NCI-H510A treated with DMSO at 0.1 percent for 48 hours (cell line): ENCODE measurements at regions not wholly inside any gene's neighbourhood (a gene's known extent, or its start where the extent isn't known, plus 50 kb on each side); places are given as distances from the start of the nearest gene placed in this dataset.
"Not testable (repeated sequence)": the region's sequence is repeated elsewhere in the genome, so short reads cannot be mapped to it uniquely, and the experiment has no call there.

Experiments
- DNase-seq: peaks from one replicate; lab custom pipeline; 2025; lab: John Stamatoyannopoulos, UW

DNA sequence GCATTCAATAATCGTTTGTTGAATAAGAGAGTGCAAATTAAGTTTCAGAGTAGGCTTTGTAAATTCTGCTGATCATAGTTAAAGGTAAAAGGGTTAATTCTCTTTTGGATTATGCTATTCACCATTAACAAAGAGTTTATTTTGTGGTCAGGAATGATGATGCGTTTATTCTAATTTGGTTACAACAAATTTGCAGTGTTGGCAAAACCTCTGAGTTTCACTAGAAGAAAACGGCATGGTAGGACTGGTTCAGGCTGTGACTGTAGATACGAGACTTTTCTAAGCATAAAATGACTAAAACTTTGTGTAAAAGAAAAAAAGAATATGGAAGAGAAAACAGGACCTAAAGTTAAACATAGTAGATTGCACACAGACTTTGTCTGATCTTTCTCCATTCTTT, 234.7 kb downstream of the TLR4 start:
- no peak for DNase-seq

DNA sequence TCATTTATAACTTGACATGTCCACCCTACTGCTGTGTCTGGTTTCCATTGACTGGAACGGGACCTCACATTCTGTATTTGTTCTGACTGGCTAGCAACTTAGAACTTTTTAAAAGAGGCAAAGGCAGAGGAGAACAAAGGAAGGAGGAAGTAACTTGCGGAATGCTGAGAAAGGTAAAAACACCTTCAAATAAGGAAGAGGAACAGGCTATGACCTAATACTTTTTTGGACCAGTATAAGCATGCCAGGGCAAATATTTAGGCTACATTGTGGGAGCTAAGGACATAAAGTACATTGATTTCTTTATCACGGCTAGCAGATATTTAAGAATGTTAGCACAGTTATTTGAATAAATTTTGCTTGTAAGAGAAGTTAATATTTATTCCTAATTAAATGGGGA, 240.5 kb downstream of the TLR4 start:
- not testable (repeated sequence) for DNase-seq

DNA sequence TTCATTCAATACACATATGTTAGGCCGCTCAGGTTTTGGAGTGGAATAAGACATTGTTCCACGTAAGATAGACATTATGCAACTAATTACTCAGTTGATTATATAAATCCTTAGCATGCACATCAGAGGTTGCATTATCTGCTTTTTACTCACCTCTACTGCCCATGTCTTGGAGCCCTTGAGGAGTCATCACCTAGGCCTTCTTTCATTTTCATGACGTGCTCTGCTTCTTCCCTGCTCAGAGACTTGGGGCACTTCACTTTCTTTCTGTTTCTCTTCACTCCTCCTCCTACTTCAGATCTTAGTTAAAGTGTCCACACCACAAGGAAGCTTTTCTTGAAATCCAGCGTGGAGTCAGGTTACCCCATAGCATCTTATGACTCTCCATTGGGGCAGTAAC, 241.1 kb downstream of the TLR4 start:
- DNase-seq, result no peak

DNA sequence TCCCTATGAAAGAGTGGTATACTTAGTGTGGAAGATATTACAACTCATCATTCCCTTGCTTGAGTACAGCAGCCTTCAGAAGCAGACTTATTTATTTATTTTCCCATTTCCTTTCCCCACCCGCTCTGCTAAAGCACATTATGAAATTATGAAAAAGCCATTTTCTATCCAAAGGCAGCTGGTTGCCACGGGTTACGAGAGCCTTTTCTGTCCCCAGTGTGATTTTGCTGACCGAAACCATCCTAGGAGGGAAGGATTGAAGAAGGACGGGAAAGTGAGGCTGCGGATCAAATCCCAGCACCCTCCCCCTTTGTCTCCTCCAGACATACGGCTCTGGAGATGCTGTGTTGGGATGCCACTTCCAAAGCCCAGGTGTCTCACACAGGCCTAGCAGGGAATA, 246.9 kb downstream of the TLR4 start:
- no peak for DNase-seq

DNA sequence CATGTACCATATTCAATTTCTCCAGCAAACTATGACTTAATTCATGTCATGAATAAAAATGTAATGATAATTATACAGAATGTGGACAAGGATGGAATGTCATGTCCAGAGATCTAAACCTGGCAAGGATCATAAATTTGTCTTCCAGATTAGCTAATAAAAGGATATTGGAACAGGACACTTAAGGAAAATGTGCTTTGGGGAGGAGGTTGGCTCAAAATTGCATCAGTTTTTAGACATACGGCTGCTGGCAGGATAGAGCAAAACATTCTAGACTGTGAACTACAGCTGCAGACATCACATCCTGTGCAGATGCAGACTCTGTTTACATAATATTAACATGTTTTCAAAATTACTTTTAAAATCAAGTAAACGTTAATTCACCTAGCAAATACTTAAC, 248.4 kb downstream of the TLR4 start:
- no peak for DNase-seq

DNA sequence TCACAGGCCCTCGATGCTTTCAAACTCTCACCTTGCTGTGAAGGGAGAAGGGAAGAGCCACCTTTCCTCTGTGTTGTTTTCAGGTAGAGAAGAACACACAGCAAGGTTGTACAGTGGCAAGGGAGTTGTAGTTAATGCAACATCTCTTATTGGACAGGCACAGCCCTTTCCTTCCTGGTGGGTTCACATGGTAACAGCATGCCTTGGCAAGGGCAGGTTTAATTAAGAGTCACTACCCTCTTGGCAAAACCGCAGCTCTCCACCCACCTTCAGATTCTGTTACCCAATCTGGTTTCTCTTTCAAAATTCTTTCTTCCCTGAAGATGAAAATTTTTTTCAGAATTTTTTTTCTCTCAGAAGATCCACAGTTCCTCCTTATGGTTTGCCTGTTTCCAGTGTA, 253.1 kb downstream of the TLR4 start:
- no peak for DNase-seq

DNA sequence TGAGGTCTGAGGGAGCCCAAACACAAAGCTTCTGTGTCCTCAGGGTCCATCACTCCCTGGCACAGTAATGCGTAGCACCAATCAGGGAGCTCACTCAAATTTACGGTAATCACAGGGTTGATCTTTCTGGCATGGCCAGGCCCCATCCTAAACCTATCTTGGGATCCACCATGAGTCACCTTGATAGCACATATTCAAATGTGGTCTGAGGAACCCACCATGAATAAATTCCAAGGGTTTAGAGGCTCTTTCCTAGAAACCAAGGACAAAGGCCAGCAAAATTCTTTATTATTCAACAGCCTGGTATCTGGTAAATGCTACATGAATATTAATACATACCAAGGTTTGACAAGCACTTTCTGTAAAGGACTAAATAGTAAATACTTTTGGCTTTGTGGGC, 254.5 kb downstream of the TLR4 start:
- DNase-seq, result no peak

DNA sequence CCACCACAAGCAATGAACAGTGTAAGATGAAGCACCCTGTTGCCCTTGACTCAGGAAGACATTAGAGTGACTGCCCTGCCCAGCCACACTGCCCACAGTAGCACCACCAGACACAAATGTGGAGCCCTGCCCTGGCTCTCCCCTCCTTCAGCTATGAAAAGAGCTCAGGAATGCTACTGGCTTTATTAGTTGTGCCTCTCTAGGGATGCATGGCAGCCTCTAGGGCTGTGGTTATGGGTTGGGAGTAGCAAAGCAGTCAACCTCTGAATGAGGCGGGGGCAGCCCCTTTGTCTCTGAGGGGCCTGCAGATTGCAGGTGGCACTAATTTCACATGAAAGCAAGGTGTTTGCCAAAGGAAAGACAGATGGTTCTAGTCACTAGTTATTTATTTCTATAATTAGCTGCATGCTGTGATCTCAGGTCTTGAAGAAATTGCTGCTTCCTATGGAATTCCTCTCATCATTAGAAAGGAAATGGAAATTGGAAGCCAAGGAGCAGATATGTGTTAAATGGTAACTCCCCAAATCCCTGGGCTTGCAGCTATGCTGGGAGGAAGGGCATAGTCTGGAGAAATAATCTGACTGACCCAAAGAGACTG, 259.4 kb downstream of the TLR4 start:
- no peak for DNase-seq

DNA sequence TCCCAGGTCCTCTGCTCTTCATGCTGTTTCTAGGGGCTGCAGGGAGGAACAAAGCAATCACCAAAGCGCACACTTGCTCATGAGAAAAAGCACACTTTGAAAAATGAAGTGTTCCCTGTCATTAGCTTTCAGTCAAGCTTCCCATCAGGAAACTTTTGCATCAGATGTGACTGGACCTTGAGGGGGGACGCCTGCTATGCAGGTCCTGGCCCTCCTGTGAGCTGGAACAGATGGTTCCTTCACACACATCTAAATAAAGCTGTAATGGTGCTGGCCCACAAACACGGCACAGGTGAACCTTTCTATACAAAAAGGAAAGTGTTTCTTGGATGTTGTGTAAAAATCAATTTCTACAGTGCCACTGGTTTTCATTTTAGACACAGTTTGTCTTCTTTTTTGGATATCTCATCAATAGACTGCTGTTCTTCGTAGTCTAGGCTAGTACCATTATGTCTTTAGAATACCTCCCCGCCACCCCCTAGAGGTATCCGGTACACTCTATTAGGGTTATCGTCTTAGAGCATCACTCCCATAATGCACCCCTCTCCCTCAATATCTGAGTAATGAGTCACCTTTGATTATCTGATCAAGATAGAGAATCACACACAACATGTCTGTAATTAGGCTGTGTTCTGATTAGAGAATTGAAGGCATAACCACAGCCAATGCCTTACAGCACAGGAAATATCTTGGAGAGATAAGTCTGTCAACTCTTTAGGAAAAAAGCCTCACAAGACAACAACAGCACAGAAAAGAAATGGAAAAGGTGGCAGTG, 266.3 kb downstream of the TLR4 start:
- no peak for DNase-seq

DNA sequence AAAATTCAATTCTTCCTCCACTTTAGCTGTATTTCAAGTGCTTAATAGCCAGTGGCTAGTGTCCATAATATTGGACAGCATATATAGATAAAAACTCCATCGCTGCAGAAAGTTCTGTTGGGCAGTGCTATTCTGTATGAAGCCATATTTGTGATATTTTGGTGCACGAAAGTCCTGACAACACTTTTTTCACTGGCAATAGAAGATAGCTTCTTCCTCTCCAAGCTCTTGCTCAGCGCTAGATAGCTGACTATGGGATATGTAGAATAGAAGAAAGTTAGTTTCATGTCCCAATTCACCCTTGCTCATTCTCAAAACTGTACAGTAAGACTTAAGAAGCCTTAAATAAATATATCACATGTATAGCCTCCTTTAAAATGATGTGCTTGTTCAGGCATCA, 269.9 kb downstream of the TLR4 start:
- DNase-seq, result no peak

DNA sequence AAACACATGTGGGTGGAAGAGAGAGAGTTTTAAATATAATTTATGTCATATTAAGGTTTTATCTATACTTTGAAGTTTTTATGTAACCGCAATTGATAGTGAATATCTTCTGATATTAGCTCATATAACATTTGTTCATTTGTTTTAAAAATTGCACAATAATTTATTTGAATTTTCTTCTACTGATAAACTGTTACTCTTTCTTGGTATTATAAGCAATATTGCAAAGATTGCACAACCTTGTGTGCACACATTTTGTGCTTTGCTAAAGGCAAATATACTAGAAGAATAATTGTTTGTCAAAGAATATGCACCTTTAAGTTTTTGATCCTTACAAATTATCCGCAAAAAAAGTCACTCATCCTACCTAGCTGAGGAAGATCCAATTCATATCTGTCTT, 275.7 kb downstream of the TLR4 start:
- DNase-seq, result no peak

DNA sequence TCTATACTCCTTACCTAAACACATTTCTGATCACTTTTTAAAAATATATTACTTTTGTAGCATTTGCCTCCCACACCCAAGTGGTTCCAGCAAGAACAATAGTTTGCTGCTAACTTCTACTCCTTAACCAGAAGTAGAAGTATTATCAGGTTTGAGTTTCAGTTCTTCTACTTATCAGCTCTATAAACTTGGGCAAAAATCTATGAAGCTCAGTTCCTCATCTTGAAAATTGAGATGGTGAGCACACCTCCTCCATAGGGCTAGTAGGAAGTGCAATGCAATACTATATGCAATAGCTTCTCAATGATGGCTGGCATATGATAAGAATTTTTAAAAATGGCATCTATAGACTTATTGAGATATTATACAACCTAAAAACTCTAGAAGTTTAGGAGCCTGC, 283.7 kb downstream of the TLR4 start:
- DNase-seq, result no peak

DNA sequence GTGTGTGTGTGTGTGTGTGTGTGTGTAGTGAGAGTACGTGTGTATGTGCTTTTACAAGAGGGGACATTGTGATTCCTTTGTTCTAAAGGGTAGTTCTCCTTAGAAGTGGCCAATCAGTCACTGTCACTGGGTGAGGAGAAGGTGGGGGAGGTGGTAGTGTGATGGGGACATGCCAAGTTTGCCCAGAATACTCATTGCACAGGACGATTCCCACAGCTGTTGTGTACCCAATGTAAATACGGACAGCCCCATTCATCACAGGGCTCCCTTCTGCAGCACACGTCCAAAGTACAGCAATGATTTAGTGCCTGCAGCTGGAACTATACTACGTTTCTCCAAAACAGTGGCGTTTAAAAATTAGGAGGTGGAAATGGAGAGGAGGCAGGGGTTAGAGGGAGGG, 287.8 kb downstream of the TLR4 start:
- DNase-seq, result peak; percentile 34

DNA sequence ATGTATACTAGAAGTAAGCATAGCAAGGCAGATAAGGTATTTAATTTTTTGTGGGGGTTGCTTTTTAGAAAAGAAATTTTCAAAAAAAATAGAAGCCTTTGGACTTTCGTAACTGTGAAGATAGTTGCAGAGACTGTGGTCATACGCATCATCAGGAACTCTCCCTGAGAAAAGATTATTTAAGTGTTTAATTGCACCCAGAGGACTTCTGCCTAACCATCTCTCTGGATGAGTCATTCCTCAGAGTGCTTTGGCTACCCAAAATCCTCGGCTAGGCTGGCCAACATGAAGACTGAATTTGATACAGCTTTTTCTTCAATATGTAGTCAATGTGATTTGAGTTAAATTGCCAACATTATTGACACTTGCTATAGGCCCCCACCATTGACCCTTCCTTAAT, 296.4 kb downstream of the TLR4 start:
- no peak for DNase-seq

DNA sequence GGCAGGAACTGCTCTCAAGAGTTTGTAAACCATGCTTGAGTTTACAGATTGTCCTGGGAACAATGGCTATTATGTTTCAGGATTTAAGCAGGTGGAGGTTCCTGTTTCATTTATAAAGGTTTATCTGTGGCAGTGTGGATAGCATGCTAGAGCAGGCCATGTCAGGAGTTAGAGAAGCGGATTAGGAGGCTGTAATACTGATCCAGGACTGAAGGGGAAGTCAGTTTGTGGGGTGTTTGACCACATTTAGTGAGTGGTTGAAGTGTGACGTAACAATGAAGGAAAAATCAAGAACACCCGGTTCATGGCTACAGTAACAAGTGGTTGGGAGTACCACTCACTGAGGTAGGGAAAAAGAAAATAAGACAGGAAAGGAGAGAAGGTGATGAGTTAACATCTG, 299.0 kb downstream of the TLR4 start:
- no peak for DNase-seq

DNA sequence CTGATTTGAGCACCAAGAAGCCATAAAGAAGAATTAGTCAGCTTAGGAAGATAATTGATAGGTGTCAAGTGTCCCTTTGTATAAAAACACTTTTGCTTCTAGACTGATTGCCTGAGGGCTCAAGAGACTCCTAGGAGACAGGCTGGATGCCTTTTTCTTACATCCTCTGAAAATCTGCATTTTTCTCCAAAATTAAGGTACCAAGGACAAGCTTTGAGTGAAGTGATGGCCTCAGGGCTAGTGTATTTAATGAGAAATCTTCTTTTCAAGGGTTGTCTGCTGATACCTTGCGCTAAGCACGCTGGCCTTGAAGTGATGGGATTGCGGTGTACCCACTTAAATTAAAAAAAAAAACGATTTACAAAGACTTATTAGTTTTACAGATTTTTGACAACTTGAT, 304.0 kb downstream of the TLR4 start:
- no peak for DNase-seq

DNA sequence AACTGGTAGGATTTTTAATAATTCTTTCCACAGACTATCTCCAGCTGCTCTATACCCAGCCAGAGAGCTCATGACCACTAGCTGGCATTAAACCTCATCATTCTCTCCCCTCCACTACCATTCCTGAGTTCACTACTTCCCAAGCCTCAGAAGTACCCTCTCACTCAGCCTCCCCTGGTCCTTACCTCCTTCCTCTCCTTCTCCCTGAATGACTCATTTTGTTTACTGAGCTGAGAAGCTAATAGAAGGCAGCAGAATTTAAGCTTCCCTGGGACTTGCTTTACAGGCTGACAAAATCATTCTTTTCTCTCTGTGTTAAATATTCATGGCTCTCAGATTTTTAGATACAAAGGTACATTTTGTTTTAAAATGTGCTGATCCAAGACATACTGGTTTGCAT, 305.4 kb downstream of the TLR4 start:
- DNase-seq, result no peak

DNA sequence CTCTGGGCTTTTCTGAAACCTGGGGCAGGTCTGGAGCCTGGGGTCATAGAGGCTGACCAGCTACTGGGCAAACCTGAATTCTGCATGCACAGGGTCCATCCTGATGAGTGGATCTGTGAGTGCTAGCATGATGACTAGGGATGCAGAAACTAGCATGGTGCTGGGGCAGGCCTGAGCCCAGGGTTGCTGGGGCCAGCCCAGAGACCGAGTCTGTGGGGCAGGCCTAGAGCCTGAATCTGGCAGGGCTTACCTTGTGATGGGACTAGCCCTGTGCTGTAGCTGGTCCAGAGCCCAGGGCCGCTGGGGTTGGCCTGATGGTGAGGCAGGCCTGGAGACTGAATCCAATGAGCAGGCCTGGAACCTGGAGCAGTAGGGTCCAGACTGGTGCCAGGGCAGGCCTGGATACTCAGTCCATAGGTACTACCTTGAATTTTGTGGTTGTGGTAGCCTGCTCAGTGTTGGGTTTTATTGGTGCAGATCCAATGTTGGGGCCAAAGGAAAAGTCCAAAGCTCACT, 313.5 kb downstream of the TLR4 start:
- DNase-seq, result no peak

DNA sequence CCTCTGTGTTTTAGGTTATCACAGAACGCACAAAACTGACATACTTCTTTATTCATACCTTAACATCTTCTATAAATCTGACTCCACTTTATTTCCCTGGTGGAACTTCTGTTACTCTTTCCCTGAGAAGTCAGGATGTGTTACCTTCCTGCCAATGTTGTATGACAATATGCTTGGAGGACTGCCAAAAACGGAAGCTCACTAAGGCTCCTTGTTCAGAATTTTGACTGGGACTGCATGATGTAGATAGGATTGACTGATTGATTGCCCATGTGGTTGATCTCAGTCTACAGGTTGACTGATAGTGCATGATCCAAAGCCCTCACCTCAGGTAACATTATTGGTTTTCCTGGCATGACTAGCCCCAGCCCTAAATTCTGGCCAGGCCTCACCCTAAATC, 319.4 kb downstream of the TLR4 start:
- DNase-seq, result no peak

DNA sequence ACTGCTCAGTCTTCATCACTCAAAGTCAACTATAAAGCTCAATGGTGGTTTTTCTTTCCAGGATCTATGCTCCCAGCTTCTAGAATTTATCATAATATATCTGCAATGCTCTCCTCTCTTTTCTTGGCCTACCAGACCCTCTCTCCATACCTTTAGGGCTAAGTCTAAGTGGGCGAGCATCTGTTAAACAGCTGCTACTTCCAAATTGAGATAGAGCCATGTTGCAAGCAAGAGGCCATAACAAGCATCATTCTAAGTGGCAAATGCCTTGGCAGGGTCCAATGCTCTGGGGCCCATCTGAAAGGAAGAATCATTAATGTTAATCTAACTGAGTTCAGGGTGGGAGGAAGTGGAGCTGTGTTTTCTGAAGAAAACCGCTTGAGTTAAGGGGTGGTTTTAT, 324.0 kb downstream of the TLR4 start:
- no peak for DNase-seq

DNA sequence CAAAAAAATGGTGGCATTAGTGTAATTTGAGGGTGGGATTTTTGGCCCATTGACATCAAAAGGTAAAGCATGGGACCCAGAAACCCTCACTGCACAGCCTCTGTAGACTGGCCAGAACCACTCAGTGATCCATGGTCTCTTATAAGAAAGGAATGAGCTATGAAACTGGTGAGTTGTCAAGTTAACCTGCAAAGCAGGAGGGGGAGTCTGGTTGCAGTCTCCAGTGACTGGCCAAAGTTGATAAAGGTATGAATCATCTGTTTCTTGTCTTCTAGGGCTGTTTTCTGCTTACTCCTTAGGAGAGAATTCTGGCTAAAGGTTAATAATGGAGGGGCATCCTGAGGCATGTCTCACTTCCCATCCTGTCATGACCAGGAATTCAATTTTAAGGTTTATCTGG, 325.2 kb downstream of the TLR4 start:
- no peak for DNase-seq

DNA sequence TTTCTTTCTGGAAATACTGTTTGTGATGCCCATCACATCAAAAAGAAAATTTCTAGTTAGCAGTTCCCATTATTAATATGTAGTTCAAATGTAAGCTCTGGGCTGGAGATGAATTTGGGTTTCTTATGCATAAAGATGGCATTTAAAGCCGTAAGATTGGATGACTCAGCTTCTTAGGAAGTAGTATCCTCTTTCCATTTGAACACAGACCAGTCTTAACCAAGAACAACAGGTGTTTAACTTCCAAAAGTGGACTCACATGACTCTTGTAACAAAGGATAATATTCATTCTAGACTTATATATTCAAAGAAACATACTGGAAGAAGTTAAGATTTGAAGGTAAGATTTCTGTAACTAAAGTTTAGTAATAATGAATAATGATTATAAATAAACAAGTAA, 330.5 kb downstream of the TLR4 start:
- no peak for DNase-seq

DNA sequence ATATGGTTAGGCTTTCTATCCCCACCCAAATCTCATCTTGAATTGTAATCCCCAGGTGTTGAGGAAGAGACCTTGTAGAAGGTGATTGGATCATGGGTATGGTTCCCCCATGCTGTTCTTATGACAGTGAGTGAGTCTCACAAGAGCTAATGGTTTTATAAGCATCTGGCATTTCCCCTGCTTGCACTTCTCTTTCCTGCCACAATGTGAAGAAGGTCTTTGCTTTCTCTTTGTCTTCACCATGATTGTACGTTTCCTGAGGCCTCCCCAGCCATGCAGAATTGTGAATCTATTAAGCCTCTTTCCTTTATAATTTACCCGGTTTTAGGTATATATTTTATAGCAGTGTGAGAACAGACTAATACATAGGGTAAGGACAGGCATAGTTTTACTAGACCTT, 334.5 kb downstream of the TLR4 start:
- peak; percentile 6 for DNase-seq

DNA sequence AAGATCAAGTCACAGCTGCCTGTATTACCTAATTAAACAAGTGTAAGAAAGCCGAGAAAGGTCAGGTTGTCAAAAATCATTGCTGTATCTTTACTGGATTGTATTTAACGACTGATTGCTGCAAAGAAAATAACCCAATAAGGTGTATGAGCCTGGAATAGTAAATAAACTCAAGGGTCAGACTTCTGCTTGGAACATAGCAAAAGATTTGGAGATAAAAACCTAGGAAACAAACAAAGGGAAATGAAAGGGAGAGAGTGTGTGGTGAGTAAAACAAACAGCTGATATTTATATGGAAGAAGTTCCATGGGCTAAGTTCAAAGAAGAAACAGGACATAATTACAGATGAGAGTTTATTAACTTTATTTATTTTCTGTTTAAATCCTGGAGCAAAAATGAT, 354.0 kb downstream of the TLR4 start:
- DNase-seq, result peak; percentile 9
